Calu3 (cell line): ENCODE measurements at regions not wholly inside any gene's neighbourhood (a gene's known extent, or its start where the extent isn't known, plus 50 kb on each side); places are given as distances from the start of the nearest gene placed in this dataset.

Experiments used
- BruUV-seq: library from RNA; stranded (reverse); fragments of 400-500 nt; replicated peaks from 2 replicates; lab custom pipeline; 2021; lab: Mats Ljungman, UMichigan
- CTCF ChIA-PET: fragments of 300-600 bp; sonication (Branson Sonifier 250); formaldehyde crosslinking; loops from one replicate; lab custom pipeline; 2022; ENCODE audit warnings: antibody characterized with exemption; lab: Charles Lee
- DNase-seq: peaks from one replicate; pipeline ENCODE4 v3.0.0; 2022
- H3K27ac Mint-ChIP-seq: one replicate; pipeline ENCODE4 v1.8.0; 2022; ENCODE audit warnings: mixed read lengths; ENCODE audit not compliant: unreplicated experiment
- H3K27me3 Mint-ChIP-seq: one replicate; pipeline ENCODE4 v1.8.0; 2022; ENCODE audit warnings: mixed read lengths; ENCODE audit not compliant: unreplicated experiment
- H3K36me3 Mint-ChIP-seq: one replicate; pipeline ENCODE4 v1.8.0; 2022; ENCODE audit warnings: mild to moderate bottlenecking, moderate library complexity, mixed read lengths; ENCODE audit not compliant: insufficient read depth, unreplicated experiment
- H3K4me1 Mint-ChIP-seq: one replicate; pipeline ENCODE4 v1.8.0; 2022; ENCODE audit warnings: mild to moderate bottlenecking, low read depth, mixed read lengths; ENCODE audit not compliant: unreplicated experiment
- H3K4me3 Mint-ChIP-seq: one replicate; pipeline ENCODE4 v1.8.0; 2022; ENCODE audit warnings: mild to moderate bottlenecking, low read depth, moderate library complexity, mixed read lengths; ENCODE audit not compliant: unreplicated experiment
- H3K9me3 Mint-ChIP-seq: one replicate; pipeline ENCODE4 v1.8.0; 2022; ENCODE audit warnings: low read depth, mixed read lengths; ENCODE audit not compliant: unreplicated experiment
- CTCF ChIP-seq: fragments of 200-600 bp; IDR thresholded peaks from one replicate; pipeline ENCODE4 v1.8.0; 2022; ENCODE audit warnings: antibody characterized with exemption; ENCODE audit not compliant: unreplicated experiment
- intact Hi-C: fragments of 100-400 bp; cut with micrococcal nuclease; formaldehyde crosslinking; loops from one replicate; pipeline ENCODE4 v1.10.0; 2022; ENCODE audit not compliant: unreplicated experiment

GRCh38 chr6:169381988-169382387 is 128.3 kb upstream of the THBS2 start:
- BruUV-seq = no TSS peak
- Mint-ChIP-seq H3K4me1 (no peaks in the 10 kb centered on the region), H3K27ac (no peak overlapping the region), H3K27me3 (no peaks in the 10 kb centered on the region), H3K36me3 (no peaks in the 10 kb centered on the region), H3K4me3 (no peak overlapping the region), H3K9me3 (peaks cover 24% of the 10 kb centered on the region)
- TF ChIP-seq CTCF = no peak
- CTCF ChIA-PET = no interaction called here
- intact Hi-C loops = no loop called here
- DNase-seq = no peak

- Mint-ChIP-seq H3K4me1 (no peaks in the 10 kb centered on the region), H3K36me3 (no peaks in the 10 kb centered on the region), H3K27ac (no peak overlapping the region), H3K4me3 (no peak overlapping the region), H3K27me3 (no peaks in the 10 kb centered on the region), H3K9me3 (peaks cover 29% of the 10 kb centered on the region)
- intact Hi-C loops = no loop called here
- CTCF ChIA-PET = no interaction called here
- no TSS peak for BruUV-seq
- no peak for DNase-seq
- no peak for TF ChIP-seq CTCF
These were observed 126.8 kb upstream of the THBS2 start for GRCh38 chr6:169380493-169380892.

GRCh38 chr6:169379495-169380070 is 125.9 kb upstream of the THBS2 start:
- TF ChIP-seq CTCF = no peak
- no peaks in the 10 kb centered on the region for H3K4me1 Mint-ChIP-seq
- H3K36me3 Mint-ChIP-seq = no peaks in the 10 kb centered on the region
- H3K27me3 Mint-ChIP-seq = no peaks in the 10 kb centered on the region
- DNase-seq = no peak
- no TSS peak for BruUV-seq
- CTCF ChIA-PET = no interaction called here
- no peak overlapping the region for H3K27ac Mint-ChIP-seq
- peaks cover 29% of the 10 kb centered on the region for H3K9me3 Mint-ChIP-seq
- no peak overlapping the region for H3K4me3 Mint-ChIP-seq
- intact Hi-C loops = no loop called here

GRCh38 chr6:169378620-169379381 is 125.2 kb upstream of the THBS2 start:
- Mint-ChIP-seq H3K27ac (no peak overlapping the region), H3K36me3 (no peaks in the 10 kb centered on the region), H3K27me3 (no peaks in the 10 kb centered on the region), H3K4me1 (no peaks in the 10 kb centered on the region), H3K9me3 (peaks cover 29% of the 10 kb centered on the region), H3K4me3 (no peak overlapping the region)
- DNase-seq = no peak
- intact Hi-C loops = no loop called here
- BruUV-seq = no TSS peak
- CTCF ChIA-PET = no interaction called here
- TF ChIP-seq CTCF = no peak
